OCI-M2 (cell line): ENCODE measurements at regions not wholly inside any gene's neighbourhood (a gene's known extent, or its start where the extent isn't known, plus 50 kb on each side); places are given as distances from the start of the nearest gene placed in this dataset.

Experiments
- DNase-seq: peaks from one replicate; lab custom pipeline; 2025; ENCODE audit not compliant: unreplicated experiment; lab: John Stamatoyannopoulos, UW

DNA sequence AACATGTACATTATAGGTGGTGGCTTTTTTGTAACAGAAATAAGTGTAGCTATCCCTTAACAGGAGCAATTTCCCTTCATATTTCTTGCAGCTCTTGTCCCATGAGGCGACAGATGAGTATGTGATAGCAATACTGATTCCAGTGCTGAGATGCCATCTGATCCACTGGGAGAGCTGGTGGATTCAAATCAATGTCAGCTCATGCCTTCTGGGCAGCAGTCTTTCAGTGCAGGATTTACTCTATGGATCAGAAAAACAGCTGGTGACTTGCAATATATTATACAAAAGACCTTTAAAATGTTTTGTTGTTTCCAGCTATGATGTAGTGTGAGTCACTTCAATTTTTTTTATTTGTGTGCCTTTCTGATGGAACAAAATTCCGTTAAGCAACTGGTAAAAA, 259.9 kb upstream of the SASH1 start:
- DNase-seq, result no peak

DNA sequence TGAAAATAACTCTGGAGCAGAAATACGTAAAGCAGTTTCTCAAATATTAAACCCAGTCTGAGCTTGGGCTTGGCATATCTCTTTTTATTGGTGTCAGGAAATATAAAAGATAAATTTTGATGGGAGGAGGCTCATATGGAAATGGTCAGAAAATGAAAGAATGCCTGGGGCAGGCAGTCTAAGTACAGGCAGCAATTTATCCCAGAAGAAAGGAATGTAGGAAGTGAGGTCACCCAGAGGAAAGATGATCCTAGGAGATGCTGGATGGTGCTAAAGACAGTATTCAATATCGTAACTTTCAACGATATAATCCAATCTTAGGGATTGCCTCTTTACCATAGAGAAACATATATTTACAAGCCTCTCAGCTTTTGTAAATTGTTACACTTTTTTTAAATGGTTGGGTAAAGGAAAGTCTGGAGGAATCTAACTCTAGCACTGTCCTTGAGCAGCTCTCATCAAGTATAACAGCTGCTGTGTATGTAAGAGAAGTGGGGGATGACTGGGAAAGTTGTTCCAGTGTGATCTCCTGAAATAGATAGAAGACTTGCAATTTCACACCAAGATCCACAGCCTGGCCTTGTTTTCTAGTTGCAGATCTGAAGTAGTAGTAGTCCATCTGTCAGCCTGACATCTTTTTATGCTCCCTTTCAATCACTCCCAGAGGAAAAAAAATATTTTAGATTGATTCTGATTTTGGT, 256.9 kb upstream of the SASH1 start:
- no peak for DNase-seq

DNA sequence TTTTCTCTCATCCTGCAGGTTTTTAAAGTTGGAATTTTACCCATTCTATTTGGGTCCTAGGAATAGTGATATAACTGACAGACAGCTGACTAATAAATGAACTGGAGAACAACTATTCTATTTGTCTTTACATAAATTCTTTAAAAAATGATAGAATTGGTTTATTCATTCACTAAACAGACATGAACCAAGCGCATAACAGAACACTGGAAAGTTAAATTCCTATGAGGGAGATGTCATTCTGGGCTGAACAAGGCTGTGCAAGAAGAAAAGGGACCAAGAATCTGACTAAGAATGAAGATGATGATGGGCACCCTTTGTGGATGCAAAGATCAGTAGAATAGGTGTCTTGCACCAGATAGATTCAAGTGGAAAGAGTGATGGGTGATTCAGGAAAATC, 256.3 kb upstream of the SASH1 start:
- no peak for DNase-seq

DNA sequence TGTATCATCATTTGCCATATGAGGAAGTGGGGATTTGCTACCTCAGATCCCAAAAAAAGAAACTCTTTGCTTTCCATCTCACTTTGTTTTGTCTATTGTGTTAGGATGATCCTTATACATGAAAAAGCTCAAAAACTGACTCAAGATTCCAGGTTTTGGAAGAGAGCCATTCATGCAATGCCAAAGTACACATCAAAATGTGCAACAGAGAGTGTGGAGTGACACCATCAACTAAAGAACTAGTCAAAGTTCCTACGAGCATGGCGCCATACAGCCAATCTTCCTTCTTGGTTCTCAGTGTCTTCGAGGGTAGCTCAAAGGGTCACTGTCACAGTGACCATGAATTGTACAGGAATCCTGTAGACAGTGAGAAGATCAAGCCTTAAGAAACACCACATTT, 255.8 kb upstream of the SASH1 start:
- no peak for DNase-seq

DNA sequence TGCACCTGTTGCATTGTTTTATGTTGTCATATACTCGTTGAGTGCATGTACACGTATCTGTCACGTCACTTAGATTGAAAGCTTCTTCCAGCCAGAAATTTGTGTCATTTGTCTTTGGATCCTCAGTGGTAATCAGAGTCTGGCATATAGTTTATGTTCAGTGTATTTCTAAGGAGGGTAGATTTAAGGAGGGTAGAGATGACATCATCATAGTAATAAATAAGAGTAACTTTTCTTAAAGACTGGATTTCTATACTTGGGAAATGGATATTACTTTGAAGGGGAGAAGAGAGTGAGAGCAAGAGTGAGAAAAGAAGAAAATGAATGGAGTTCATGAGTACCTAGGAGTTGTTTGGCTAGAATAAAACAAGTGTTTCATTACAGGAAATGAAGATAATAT, 255.0 kb upstream of the SASH1 start:
- no peak for DNase-seq

DNA sequence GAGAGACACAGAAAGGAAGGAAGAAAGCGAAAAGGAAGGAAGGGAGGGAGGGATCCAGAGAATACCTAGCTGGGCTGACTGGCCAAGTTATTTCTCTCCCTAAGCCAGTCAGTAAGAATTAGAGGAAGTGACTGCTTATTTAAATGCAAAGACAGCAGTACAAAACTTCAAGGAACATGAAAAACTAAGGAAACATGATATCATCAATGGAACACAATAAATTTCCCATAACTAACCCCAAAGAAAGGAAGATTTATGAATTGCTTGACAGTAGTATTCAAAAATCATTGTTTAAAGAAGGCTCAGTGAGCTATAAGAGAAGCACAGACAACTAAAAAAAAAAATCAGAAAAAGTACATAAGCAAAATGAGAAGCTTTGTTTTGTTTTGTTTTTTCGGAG, 252.3 kb upstream of the SASH1 start:
- DNase-seq, result no peak

DNA sequence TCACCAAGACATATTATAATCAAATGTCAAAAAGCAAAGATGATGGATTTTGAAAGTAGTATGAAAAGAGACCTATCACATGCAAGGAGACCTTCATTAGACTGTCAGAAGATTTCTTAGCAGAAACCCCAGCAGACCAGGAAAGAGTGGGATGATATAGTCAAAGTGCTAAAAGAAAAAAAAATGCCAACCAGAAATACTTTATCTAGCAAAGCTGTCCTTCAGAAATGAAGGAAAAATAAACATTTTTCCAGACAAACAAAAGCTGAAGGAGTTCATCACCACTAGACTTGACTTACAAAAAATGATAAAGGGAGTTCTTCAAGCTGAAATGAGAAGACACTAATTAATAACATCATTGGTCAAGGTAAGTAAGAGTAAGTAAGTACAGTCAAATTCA, 251.2 kb upstream of the SASH1 start:
- no peak for DNase-seq

DNA sequence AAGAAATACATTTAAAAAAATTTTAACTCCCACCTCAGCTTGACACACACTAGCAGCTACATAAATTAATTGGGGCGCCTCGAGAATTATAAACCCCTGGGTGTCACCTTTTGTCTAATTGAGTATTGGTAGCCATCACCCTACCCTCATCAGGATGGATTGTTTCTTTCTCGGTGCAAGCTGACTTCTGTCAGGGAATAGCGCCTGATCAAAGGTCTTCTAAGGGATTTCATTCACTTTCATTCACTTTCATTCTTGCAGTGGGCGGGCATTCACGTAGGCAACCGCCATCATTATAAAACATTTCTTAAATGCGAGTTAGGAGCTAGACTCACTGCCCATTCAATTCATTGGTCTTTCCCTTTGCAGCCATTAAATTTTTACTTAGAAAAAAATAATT, 239.2 kb upstream of the SASH1 start:
- DNase-seq, result no peak

DNA sequence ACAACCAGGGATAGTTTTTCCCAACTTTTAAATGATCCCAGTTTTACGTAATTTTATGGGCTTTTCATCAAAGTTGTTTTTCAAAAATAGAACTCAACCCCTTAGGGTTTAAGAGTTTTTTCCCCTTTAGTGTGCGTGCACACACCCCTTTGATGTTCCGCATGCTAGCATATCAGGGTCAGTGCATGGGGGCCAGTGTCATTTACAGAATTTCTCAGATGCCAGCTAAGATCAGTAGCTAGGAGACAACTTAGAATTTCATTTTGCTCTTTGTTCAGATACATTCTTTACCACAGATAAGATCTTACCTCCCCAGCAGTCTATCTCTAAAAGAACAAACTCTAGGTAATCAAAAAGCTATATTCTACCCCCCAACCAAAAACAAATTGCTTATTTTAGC, 238.5 kb upstream of the SASH1 start:
- DNase-seq, result no peak

DNA sequence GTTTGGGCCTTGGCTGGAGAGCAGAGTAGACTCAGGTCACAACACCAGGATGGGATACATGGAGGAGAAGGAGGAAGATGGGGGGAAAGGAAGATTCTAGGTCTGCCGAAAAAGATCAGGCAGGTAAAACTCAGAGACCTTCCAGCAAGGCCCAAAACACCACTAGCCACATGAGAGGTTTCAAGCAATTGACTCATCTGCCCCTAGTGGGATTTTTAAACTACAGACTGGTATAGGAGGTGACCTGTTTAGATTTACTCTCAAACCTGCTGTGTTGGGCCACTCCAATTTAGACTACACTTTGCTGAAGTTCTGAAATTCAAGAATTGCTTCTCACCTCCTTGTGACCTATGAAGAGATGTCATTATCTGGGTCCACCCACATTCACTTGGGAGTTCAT, 236.9 kb upstream of the SASH1 start:
- no peak for DNase-seq

DNA sequence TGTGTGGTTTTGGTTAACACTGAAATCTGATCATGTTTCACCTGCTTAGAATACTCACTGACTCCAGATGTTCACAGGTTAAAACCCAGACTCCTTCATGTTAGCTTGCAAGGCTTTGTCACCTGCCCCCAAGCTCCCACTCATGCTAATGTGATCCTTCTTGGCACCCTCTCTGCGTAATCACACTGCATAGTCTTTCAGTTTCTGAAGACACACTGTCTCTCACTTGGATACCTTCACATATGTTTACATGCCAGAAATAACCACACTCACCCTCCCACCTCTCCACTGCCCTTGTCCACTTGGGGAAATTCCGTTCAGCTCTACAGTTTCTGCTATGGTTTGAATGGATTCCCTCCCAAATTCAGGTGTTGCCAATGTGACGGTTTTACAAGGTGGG, 234.7 kb upstream of the SASH1 start:
- DNase-seq, result no peak

DNA sequence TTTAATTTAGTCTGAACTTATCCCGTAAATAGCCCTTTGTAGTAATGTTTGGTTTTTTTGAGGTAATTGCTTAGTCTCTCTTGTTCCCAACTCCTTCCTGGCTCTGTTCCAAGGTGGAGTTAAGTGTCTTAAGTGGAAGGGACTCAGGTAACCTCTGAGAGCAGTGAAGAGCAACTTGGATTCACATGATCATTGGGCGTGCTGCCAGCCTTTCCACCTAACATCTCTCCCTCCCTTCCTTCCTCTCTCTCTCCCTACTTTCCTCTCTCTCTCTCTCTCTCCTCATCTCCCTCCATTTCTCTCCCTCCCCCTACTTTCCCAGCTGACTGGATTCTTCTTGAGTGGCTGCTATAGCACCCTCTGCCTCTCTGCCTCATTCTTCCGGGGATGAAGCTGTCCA, 232.9 kb upstream of the SASH1 start:
- no peak for DNase-seq

DNA sequence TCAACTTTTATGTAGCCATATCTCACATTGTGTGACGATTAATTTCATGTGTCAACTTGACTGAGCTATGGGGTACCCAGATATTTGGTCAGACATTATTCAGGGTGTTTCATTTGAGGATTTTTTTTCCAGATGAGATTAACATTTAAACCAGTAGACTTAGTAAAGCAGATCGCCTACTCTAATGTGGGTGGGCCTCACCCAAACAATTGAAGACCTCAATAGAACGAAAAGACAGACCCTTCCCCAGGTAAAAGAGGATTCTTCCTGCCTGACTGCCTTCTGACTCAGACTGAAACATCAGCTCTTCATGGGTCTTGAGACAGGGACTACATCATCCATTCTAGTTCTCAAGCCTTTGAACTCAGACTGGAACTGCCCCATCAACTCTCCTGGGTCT, 231.7 kb upstream of the SASH1 start:
- no peak for DNase-seq

DNA sequence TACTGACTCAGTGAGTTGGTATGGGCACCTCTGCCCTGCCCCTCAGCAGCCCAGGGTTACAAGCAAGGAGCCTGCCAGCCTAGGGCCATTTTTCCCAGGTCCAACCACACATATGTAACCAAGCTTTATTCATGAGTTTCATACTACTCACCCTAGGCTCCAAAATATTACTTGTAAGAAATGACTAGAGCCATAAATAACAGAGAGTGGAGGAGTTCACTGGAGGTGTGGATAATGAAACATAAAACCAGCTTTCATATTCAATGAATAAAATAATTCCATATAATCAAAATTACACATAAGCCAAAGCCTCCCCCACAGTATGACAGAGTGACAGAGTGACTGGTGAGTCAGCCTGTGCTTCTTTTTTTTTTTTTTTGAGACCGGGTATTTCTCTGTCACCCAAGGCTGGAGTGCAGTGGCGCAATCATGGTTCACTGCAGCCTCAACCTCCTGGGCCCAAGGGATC, 229.8 kb upstream of the SASH1 start:
- DNase-seq, result no peak

DNA sequence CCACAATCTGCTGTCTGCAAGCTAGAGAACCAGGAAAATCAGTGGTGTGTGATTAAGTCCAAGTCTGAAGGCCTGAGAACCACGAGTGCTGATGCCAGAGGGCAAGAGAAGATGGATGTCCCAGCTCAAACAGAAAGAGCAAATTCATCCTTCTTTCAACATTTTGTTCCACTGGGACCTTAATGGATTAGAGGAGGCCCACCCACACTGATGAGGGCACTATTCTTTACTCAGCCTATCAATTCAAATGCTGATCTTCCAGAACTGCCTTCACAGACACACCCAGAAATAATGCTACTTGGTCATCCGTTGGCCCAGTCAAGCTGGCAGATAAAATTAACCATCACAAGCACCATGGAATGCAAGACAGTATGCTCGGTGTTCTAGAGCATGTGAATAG, 226.6 kb upstream of the SASH1 start:
- no peak for DNase-seq

DNA sequence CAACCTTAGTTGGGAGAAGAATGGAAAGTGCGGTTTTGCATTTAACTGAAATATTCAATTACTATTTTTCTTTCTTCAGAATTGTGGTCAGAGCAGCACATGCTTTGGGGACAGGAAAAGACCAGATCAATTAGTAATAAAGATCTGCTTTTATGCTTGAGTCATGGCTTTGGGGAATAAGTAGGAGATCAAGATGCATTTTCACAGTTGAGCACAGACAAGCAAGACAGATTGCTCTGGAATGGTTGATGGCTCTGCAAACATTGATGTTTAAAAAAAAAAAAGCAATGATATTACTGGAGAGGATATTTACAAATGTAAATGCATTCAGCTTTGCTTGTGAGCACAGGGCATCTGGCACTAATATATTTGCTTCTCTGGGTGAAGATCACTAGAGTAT, 224.4 kb upstream of the SASH1 start:
- DNase-seq, result no peak

DNA sequence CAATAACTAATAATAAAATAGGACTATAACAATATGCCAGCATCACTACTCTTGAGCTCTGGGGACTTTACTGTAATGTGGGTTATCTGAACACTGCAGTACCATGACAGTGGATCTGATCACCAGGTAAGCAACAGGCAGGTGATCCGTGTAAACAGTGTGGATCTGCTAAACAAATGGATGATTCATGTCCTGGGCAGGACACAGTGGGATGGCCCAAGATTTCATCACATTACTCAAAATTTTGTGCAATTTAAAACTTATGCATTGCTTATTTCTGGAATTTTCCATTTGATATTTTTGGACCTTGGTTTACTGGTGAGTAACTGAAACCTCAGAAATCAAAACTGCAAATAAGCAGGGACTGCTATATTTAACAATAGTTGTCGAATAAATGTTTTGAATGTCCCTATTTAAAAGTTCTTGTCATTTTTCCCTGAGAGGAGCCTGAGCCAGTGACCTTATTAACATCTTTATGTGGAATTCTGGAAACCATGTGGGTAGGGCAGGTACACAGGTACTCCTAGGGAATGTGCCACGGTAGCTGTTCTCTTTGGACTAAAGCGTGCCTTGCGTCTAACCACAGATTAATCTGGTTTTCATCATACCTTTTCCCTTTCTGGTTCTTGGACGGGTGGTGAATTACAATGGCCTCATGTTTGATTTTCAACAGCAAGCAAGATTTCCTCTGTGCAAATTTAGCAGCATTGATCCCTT, 214.5 kb upstream of the SASH1 start:
- DNase-seq, result no peak

DNA sequence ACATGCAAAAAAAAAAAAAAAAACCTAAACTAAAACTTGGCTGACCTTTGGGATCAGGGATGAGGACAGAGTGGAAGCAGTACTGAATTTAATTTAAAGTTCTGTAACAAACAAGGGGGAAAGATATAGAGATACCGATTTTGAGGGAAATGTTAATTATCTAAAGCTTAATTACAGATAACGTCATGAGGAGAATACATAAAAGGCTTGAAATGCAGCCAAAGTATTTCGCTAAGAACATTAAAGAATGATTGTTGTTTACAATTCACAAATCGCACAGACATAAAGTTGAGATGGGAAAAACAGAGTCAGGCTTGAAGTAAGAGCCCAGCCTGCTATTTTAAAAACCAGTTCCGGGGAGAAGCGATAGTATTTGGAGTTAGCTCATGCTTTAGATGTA, 208.0 kb upstream of the SASH1 start:
- no peak for DNase-seq

DNA sequence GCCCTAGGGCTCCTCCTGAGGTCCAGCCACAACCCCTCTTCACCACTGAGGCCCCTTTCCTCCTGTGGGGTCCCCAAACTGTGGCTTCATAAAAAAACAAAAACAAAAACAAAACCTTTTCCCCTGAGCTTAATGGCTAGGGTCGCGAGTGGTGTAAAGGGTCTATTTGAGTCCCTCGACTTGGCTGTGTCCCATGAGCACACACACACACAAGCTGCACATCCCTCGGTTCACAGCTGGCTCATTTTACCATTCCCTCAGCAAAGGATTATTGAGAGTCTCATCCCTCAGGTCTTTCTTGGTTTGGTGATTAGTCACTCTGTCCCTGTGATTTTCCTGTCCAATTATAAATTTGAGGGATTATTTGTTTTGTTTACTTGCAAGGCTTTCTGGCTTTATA, 206.1 kb upstream of the SASH1 start:
- DNase-seq, result no peak

DNA sequence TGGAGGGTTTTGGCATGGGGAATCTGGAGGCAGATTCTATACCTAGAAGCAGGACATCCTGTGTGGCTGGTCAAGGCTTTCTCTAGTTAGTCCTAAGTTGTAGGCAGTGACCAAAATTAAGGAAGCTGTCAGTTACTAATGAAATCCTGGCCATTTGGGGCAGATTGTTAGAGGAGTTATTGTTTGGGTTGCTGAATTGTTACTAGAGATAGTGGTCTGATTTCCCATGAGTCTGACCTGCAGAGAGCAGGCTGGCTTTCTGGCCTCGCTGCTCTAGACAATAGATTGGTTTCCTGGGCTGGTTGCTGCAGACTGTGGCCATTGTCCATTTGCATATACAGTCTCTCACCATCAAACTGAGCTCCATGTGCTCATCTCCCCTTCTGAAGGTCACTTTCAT, 205.0 kb upstream of the SASH1 start:
- DNase-seq, result no peak

DNA sequence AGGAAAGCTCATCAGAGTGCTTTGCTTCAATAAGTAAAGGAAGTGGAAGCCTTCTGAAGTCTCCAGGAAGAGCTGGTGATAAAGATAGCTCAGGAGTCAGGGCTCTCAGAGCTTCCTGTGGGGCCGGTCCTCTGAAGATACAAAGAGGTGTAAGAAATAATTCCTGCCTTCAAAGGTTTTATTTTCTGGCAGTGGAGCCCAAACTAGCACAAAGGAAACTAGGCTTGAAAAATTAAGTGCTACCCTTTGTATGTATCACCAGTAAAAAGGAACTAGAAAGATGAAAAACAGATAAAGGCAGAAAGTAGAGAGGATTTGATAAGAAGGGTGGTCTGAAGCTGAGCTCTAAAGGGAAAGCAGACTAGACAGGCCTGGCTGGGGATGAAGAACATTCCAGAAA, 204.1 kb upstream of the SASH1 start:
- no peak for DNase-seq

DNA sequence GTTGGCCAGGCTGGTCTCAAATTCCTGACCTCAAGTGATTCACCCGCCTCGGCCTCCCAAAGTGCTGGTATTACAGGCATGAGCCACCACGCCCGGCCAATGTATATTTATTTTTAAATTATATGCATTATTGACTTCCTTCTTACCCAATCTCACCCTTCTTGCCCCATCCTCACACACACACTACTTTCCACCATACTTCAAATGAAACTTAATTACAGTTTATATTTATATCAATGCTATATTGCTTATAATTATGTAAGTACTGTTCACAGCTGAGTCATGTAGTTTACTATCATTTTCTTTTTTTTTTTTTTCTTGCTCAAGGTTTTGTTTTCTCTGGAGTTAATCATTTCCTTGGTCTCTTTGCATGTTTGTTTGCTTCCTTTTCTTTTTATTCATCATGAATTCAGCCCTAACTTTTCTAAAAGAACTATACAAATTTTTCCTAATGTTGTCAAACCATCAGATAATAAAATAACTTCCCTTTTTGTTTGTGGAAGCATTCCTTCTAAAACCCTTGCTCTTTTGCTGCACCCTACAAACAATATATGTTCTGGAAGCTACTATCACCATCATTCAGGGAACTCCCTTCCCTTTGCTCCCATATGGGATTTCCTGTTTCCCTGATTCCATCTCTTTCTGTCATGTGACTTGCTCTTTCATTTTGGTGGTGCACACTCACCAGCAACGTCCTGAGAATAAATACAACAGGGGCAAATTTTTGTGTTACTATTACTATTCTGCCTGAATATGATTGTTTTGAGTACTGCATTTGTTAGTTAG, 201.7 kb upstream of the SASH1 start:
- DNase-seq, result no peak
